Neural progenitor cell (in vitro differentiated cells): ENCODE measurements at regions not wholly inside any gene's neighbourhood (a gene's known extent, or its start where the extent isn't known, plus 50 kb on each side); places are given as distances from the start of the nearest gene placed in this dataset.

Experiments
- EZH2 ChIP-seq: fragments of 200-600 bp; sonication (generic); IDR thresholded peaks from 2 replicates; pipeline ENCODE4 v1.6.1; 2017; ENCODE audit warnings: antibody characterized with exemption, mild to moderate bottlenecking, moderate library complexity
- TF ChIP-seq, protein P1 (sequence below): fragments of 200-600 bp; sonication (generic); IDR thresholded peaks from 2 replicates; pipeline ENCODE4 v1.5.1; 2017; ENCODE audit warnings: antibody characterized with exemption, mild to moderate bottlenecking

GRCh38 chr20:4592316-4593148, 93.7 kb upstream of the PRNP start:
- TF ChIP-seq, protein P1, sequence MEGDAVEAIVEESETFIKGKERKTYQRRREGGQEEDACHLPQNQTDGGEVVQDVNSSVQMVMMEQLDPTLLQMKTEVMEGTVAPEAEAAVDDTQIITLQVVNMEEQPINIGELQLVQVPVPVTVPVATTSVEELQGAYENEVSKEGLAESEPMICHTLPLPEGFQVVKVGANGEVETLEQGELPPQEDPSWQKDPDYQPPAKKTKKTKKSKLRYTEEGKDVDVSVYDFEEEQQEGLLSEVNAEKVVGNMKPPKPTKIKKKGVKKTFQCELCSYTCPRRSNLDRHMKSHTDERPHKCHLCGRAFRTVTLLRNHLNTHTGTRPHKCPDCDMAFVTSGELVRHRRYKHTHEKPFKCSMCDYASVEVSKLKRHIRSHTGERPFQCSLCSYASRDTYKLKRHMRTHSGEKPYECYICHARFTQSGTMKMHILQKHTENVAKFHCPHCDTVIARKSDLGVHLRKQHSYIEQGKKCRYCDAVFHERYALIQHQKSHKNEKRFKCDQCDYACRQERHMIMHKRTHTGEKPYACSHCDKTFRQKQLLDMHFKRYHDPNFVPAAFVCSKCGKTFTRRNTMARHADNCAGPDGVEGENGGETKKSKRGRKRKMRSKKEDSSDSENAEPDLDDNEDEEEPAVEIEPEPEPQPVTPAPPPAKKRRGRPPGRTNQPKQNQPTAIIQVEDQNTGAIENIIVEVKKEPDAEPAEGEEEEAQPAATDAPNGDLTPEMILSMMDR: peak; percentile 97
- TF ChIP-seq EZH2: no peak
